SK-N-MC (cell line): ENCODE measurements at regions not wholly inside any gene's neighbourhood (a gene's known extent, or its start where the extent isn't known, plus 50 kb on each side); places are given as distances from the start of the nearest gene placed in this dataset.

Experiments used
- EZH2 ChIP-seq: fragments of 200-600 bp; sonication (generic); IDR thresholded peaks from one replicate; pipeline ENCODE4 v1.6.1; 2017; ENCODE audit warnings: antibody characterized with exemption
- FOXP2 ChIP-seq: optimal IDR thresholded peaks from 2 replicates; pipeline ENCODE3; 2011; ENCODE audit warnings: mild to moderate bottlenecking, moderate library complexity; ENCODE audit not compliant: insufficient read depth; ENCODE audit errors: extremely low read length, control extremely low read depth
- POLR2AphosphoS5 ChIP-seq: IDR thresholded peaks from 2 replicates; pipeline ENCODE4 v1.6.1; 2012; ENCODE audit warnings: mild to moderate bottlenecking, low read depth, low read length, borderline replicate concordance

GRCh38 chr2:6434438-6434837, 431.3 kb downstream of the CMPK2 start:
- no peak for TF ChIP-seq EZH2
- TF ChIP-seq POLR2AphosphoS5 = no peak
- no peak for TF ChIP-seq FOXP2
